Osteoblast (primary cell): ENCODE measurements at regions not wholly inside any gene's neighbourhood (a gene's known extent, or its start where the extent isn't known, plus 50 kb on each side); places are given as distances from the start of the nearest gene placed in this dataset.

Source experiments
- DNase-seq: peaks from one replicate; pipeline ENCODE4 v3.0.0; 2011; ENCODE audit warnings: low spot score, mixed read lengths; ENCODE audit not compliant: insufficient read length; ENCODE audit errors: missing footprints
- H2AFZ ChIP-seq: 2 replicates; pipeline ENCODE4 v1.6.0; 2011; ENCODE audit warnings: mild to moderate bottlenecking, low read length
- H3K27ac ChIP-seq: 2 replicates; pipeline ENCODE4 v1.5.1; 2011; ENCODE audit warnings: mild to moderate bottlenecking, low read depth, low read length, moderate library complexity
- H3K27me3 ChIP-seq: 2 replicates; pipeline ENCODE4 v1.6.0; 2012; ENCODE audit warnings: mild to moderate bottlenecking, control low read depth, inconsistent platforms, low read length, moderate library complexity; ENCODE audit not compliant: insufficient read depth
- H3K36me3 ChIP-seq: 2 replicates; pipeline ENCODE4 v1.5.1; 2011; ENCODE audit warnings: mild to moderate bottlenecking, low read length, control low read depth, moderate library complexity; ENCODE audit not compliant: insufficient read depth
- H3K4me1 ChIP-seq: 2 replicates; pipeline ENCODE4 v1.5.1; 2011; ENCODE audit warnings: mild to moderate bottlenecking, low read length, control low read depth, moderate library complexity; ENCODE audit not compliant: insufficient read depth
- H3K4me2 ChIP-seq: 2 replicates; pipeline ENCODE4 v1.6.0; 2011; ENCODE audit warnings: mild to moderate bottlenecking, low read length; ENCODE audit not compliant: insufficient read depth
- H3K4me3 ChIP-seq: fragments of 200-600 bp; sonication (generic); 3 replicates; pipeline ENCODE4 v1.5.1; 2012; ENCODE audit warnings: mild to moderate bottlenecking, low read length, inconsistent platforms; ENCODE audit not compliant: insufficient read depth
- H3K79me2 ChIP-seq: 2 replicates; pipeline ENCODE4 v1.6.0; 2012; ENCODE audit warnings: mild to moderate bottlenecking, low read length, control low read depth, inconsistent platforms; ENCODE audit not compliant: insufficient read depth
- H3K9me3 ChIP-seq: 2 replicates; pipeline ENCODE4 v1.5.1; 2011; ENCODE audit warnings: low read depth, low read length, control low read depth
- H4K20me1 ChIP-seq: 2 replicates; pipeline ENCODE4 v1.6.0; 2012; ENCODE audit warnings: mild to moderate bottlenecking, low read length, control low read depth; ENCODE audit not compliant: insufficient read depth
- CTCF ChIP-seq: IDR thresholded peaks from 2 replicates; pipeline ENCODE4 v1.5.1; 2011; ENCODE audit warnings: mild to moderate bottlenecking, low read depth, low read length, moderate library complexity; ENCODE audit errors: extremely low read depth

- H3K9me3 ChIP-seq, result no peaks in the 10 kb centered on the region
- H3K4me3 ChIP-seq, result no peak overlapping the region
- no peaks in the 10 kb centered on the region for H3K79me2 ChIP-seq
- no peak overlapping the region for H3K4me2 ChIP-seq
- no peaks in the 10 kb centered on the region for H4K20me1 ChIP-seq
- no peak for TF ChIP-seq CTCF
- H3K27ac ChIP-seq, result no peak overlapping the region
- no peak for DNase-seq
- no peaks in the 10 kb centered on the region for H3K27me3 ChIP-seq
- no peak overlapping the region for H2AFZ ChIP-seq
- H3K4me1 ChIP-seq, result no peaks in the 10 kb centered on the region
- no peaks in the 10 kb centered on the region for H3K36me3 ChIP-seq
These were observed 86.6 kb upstream of the RBBP6 start for GRCh38 chr16:24452724-24453123.

- H3K4me2 ChIP-seq, result no peak overlapping the region
- no peak overlapping the region for H3K27ac ChIP-seq
- no peak for DNase-seq
- no peaks in the 10 kb centered on the region for H3K4me1 ChIP-seq
- H4K20me1 ChIP-seq, result no peaks in the 10 kb centered on the region
- TF ChIP-seq CTCF, result no peak
- no peaks in the 10 kb centered on the region for H3K27me3 ChIP-seq
- no peak overlapping the region for H2AFZ ChIP-seq
- no peaks in the 10 kb centered on the region for H3K9me3 ChIP-seq
- H3K4me3 ChIP-seq, result no peak overlapping the region
- no peaks in the 10 kb centered on the region for H3K79me2 ChIP-seq
- no peaks in the 10 kb centered on the region for H3K36me3 ChIP-seq
These were observed 76.0 kb upstream of the RBBP6 start for GRCh38 chr16:24463196-24463945.

- Histone ChIP-seq H3K79me2 (no peaks in the 10 kb centered on the region), H3K27ac (no peak overlapping the region), H3K27me3 (no peaks in the 10 kb centered on the region), H2AFZ (no peak overlapping the region), H4K20me1 (no peaks in the 10 kb centered on the region), H3K4me3 (no peak overlapping the region), H3K36me3 (no peaks in the 10 kb centered on the region), H3K9me3 (no peaks in the 10 kb centered on the region), H3K4me2 (no peak overlapping the region), H3K4me1 (no peaks in the 10 kb centered on the region)
- no peak for DNase-seq
- no peak for TF ChIP-seq CTCF
These were observed 67.6 kb upstream of the RBBP6 start for GRCh38 chr16:24471561-24472350.

- Histone ChIP-seq H2AFZ (no peak overlapping the region), H4K20me1 (no peaks in the 10 kb centered on the region), H3K4me2 (no peak overlapping the region), H3K27ac (no peak overlapping the region), H3K4me1 (no peaks in the 10 kb centered on the region), H3K4me3 (no peak overlapping the region), H3K9me3 (no peaks in the 10 kb centered on the region), H3K27me3 (no peaks in the 10 kb centered on the region), H3K79me2 (no peaks in the 10 kb centered on the region), H3K36me3 (no peaks in the 10 kb centered on the region)
- no peak for TF ChIP-seq CTCF
- no peak for DNase-seq
These were observed 61.9 kb upstream of the RBBP6 start for GRCh38 chr16:24477492-24477891.
